NCI-H526 (cell line): ENCODE measurements at regions not wholly inside any gene's neighbourhood (a gene's known extent, or its start where the extent isn't known, plus 50 kb on each side); places are given as distances from the start of the nearest gene placed in this dataset.
A peak's percentile ranks its signal among the peaks of the same experiment; 100 is the strongest.
"Not testable (repeated sequence)": the region's sequence is repeated elsewhere in the genome, so short reads cannot be mapped to it uniquely, and the experiment has no call there.

Source experiments
- DNase-seq, 2 experiments: peaks; one replicate each; lab custom pipeline; 2025; lab: John Stamatoyannopoulos, UW

DNA sequence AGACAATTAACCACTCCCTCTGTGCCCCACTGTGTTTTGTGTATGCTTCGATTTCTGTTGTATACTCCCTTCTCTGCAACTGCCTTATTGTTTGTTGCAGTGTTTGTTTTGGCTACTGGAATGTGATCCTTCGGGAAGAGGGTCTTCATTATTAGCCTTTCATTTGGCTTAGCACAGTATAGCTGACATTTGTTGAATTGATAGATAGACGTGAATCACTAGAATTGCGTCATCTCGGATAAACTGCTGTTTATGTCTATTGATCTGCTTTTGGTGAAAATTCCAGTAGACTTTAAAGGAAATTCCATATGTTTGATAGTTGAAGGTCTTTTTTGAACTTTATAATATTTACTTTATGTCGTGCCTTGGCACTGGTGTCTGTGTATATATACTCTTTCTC lies 189.9 kb upstream of the EYA4 start:
- no peak for DNase-seq

GRCh38 chr6:133052465-133052864 lies 188.7 kb upstream of the EYA4 start:
- no peak for DNase-seq

DNA sequence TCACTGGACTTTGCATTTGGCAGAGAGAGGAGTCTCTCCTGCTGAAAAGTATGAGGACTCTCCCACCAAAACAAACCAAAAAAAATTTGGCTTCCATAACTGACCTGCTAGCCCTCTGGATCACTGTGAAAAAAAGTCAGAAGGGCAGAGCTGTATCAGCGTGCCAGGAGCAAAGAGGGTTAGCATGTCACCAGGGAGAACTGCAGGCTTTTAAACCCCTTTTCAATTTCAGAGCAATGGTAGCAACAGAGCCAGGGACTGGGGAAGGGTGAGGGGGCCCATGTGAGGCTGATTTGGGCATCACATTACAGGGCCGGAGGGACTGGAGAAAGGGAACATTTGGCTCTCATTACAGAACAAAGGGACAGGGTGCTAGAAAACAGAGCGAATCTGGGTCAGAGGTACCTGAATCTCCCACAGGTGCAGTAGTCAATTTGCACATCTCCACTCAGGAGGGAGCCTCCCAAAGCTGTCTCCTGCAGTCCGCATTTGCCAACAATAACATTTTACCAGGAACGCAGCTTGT lies 185.7 kb upstream of the EYA4 start:
- DNase-seq: no peak

DNA sequence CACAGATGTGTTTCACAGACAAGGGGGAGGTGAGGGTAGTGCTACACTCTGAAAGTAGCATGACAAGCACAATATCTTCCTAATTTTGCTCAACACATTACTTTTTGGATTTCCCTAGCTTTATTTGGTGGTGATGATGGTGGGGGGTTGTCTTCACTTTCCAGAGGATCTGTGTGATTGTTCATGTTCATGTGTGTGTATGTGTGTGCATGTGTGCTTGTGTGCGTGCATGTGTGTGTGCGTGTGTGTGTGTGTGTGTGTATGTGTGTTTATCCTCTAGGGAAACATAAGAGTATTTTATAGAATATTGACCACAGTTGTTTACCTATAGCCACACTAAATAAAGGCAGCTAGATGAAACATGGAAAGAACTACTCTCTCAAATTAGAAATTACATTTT lies 183.8 kb upstream of the EYA4 start:
- no peak for DNase-seq

DNA sequence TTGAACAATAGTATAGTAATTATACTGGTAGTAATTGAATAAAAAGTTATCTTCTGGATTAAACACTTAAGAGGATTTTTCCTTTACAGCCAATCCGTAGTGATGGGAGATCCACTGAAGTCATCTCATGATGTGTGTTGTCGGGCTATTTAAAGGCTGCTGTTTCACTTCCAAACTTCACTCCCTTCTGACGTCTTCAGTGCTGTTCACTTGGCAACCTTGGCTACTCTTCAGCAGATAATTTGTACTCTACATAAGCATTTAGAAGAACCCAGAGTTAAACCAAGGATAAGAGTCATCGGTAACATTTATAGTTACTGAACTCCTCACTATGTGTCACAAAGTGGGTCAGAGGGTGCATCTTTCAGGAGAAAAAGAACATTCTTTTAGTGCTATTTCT lies 179.1 kb upstream of the EYA4 start:
- DNase-seq: no peak

DNA sequence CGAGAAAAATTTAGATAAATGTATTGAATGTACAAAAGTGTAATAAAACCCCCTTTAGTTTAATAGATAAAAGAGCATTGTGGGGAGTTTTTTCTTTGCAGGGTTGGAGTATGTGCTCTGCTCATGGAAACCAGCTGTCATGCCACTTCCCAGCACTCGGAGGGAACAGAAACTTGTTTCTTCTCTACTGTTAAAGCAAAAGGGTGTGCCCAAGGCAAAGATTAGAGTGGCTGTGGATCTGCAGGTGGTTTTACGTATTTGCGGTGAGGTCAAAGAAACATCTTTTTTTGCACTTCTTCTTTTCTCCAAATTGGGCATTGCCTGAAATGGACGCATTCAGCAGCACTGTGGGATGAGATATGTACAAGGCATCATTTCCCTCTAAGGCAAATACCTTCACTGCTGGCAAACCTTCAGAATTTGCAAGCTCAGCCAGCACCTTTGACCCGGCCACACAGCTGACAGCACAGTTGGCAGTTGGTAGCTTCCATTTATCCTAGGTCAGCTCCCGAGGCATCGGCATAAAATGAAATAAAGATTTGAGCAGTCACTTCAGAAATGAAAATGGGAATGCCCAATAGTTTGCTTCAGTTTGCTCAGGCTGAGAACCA lies 178.4 kb upstream of the EYA4 start:
- DNase-seq: no peak

DNA sequence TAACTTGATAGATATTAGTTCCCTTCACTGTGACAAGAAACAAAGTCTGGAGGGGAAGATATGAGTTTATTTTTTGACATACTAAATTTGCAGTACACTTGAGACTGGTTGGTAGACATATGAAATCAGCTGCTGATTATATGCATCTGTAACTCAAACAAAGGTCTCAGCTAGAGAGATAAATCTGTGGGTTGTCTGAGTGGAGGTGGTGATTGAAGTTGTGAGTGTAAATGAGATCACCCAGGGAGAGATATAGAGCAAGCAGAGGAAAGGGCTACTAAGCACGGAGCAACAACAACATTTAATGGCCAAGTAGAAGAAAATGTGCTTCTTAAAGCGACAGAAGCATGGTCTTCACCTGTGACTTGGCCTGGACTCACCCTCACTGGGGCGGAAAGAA lies 173.2 kb upstream of the EYA4 start:
- no peak for DNase-seq

- no peak for DNase-seq
These were observed 170.6 kb upstream of the EYA4 start for GRCh38 chr6:133070410-133071043.

GRCh38 chr6:133079901-133080300 lies 161.3 kb upstream of the EYA4 start:
- DNase-seq: no peak

DNA sequence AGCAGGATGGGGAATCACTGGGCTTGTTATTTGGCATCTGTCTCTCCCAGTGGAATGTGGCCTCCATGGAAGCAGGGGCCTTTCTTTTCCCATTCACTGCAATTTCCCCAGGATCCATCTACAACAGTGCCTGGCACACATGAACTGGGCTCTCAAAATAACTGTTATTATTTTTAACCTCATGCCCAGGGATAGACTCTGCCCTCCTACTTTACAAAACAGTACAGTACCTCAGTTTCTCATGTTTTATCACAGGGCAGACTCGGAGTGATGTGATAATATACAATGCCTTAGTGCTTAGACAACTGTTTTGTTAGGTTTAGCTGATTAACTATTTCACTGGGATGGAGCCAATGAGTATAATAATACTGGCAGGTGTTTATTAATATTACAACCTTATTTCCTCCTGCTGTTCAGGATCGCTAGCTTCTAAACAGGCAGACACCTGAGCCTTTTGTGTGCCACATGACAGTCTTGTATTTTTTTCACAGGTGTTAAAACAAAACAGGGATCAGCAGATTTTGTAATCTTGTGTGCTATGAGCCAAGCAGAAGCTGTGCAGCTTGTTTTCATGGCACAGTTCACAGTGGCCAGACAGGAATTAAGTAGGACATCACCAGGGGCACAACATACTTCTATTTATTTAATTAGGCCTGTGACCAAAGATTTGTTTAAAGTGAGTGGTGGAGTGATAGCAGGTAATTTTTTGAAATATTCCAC lies 157.7 kb upstream of the EYA4 start:
- DNase-seq: peak in 1 of 2 experiments; percentile 9

DNA sequence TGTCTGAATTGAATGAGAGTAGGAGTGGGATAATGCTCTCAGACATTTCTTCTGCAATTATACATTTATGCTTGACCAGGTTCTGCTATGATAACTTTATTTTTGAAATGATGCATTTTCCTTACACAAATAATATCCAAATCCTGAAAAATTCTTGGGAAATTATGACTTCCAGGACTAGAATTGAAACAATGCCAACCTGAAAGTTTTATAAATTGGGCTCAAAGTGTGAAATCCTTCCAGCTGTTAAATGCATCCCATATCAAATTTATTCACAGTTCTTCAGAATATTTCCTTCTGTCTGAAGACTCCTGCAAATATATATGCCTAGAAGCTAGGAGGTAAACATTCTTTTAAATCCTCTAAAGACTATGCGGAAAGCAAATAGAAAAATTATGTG lies 155.7 kb upstream of the EYA4 start:
- no peak for DNase-seq

GRCh38 chr6:133085896-133086295 lies 155.3 kb upstream of the EYA4 start:
- no peak for DNase-seq

- no peak for DNase-seq
These were observed 152.0 kb upstream of the EYA4 start for GRCh38 chr6:133088931-133089695.

- no peak for DNase-seq
These were observed 149.0 kb upstream of the EYA4 start for GRCh38 chr6:133092199-133092598.

DNA sequence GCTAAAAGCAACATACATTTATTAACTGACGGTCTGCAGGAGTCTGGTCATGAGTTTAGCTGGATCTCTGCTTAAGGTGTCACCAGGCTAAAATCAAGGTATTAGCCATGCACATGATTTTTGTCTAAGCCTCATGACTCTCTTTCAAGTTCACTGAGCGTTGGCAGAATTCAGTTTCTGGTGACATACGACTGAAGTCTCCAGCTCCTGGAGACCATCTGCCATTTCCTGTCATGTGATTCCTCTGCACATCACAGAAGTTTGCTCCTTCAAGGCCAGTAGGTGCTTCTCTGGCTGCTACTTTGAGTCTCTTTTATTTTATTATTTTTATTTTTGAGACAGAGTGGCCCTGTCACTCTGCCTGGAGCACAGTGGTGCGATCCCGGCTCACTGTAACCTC lies 148.4 kb upstream of the EYA4 start:
- DNase-seq: no peak

DNA sequence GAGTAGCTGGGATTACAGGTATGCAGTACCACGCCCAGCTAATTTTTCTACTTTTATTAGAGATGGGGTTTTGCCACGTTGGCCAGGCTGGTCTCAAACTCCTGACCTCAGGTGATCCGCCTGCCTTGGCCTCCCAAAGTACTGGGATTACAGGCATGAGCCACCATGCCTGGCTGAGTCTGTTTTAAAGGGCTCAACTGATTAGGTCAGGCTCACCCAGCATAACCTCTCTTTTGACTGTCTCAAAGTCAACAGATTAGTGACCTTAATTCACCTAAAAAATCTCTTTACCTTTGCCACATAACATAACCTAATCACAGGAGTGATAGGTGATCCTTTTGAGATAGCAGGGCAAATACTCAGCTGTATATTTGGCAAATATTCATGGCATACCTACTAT lies 147.9 kb upstream of the EYA4 start:
- DNase-seq: not testable (repeated sequence)

GRCh38 chr6:133093956-133094355 lies 147.2 kb upstream of the EYA4 start:
- DNase-seq: no peak

DNA sequence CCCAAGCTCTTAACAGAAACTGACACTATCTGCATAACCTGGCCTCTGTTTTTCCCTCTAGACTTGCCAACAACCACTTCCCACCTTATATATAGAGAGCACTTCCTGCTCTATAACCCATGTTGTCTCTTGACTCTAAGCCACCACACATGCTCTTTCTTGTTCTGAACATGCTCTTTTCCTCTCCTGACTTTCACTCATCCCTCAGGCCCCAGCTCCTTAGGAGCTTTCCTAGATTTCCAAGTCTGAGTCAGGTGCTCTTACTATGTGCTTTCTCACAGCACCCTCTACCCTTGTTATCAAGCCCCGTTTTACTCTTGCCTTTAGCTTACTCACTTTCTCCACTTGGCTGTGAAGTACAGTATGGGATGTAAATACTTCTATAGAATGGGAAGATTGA lies 143.9 kb upstream of the EYA4 start:
- DNase-seq: no peak

DNA sequence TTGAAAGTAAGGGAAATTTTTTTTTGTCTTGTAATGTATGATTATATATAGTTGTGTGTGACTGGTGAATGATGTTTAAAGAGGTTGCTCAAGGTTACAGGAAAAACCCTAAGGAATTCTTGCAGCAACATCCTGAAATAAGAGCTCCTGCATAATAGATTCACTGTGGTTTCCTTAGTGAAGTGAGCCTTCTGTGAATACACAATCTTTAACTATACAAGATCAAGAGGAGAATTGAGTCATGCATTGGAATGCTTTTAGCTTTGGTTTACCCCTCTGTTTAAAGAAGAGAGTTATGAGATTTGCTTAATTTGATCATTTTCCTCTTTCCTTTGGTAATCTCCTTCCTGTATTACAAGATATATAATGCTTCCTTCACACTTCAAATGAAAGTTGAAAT lies 141.6 kb upstream of the EYA4 start:
- no peak for DNase-seq

GRCh38 chr6:133100865-133101264 lies 140.3 kb upstream of the EYA4 start:
- no peak for DNase-seq

GRCh38 chr6:133101790-133102189 lies 139.4 kb upstream of the EYA4 start:
- no peak for DNase-seq

DNA sequence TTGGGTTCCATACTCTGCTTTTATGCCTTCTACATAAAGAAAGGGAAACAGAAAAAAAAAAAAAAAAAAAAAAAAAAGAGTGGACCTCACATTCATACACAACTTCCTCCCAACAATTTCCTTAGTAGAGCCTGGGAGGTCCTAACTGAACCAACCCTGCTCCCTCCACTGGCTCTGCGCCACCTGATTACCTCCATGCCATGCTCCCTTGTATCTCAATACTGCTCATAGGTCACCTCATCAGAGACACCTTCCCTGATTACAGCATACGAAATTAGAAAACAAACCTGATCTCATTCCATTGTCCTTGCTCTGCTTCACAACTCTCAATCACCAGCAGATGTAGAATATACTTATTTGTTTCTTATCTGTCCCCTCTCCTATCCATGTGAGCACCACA lies 134.2 kb upstream of the EYA4 start:
- DNase-seq: no peak

GRCh38 chr6:133108419-133108818 lies 132.7 kb upstream of the EYA4 start:
- no peak for DNase-seq
